ENCODE measurements at regions not wholly inside any gene's neighbourhood (a gene's known extent, or its start where the extent isn't known, plus 50 kb on each side); places are given as distances from the start of the nearest gene placed in this dataset.

DNA sequence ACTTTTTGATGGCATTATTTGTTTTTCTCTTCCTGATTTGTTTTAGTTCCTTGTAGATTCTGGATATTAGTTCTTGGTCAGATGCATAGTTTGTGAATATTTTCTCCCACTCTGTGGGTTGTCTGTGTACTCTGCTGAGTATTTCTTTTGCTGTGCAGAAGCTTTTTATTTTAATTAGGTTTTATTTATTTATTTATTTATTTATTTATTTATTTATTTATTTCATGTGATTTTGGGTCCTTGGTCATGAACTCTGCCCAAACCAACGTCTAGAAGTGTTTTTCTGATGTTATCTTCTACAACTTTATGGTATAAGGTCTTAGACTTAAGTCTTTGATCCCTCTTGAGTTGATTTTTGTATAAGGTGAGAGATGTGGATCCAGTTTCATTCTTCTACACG, 292.2 kb downstream of the CDH7 start:
- Histone ChIP-seq H3K79me2 (ENCODE audit: insufficient read depth, low read length) (no peaks in the 10 kb centered on the region), H2AFZ (ENCODE audit: low read length) (no peak overlapping the region), H3K36me3 (ENCODE audit: insufficient read depth, low read length) (no peaks in the 10 kb centered on the region), H3K4me3 (ENCODE audit: low read depth, low read length, poor library complexity, severe bottlenecking) (no peak overlapping the region), H3K4me2 (ENCODE audit: low read length) (no peak overlapping the region), H3K27ac (ENCODE audit: low read depth, low read length, poor library complexity, severe bottlenecking) (no peak overlapping the region), H3F3A (ENCODE audit: insufficient read depth, low read length) (no peaks in the 10 kb centered on the region), H3K4me1 (ENCODE audit: insufficient read depth, low read length, severe bottlenecking) (no peaks in the 10 kb centered on the region), H3K9me2 (ENCODE audit: low read depth, low read length) (no peaks in the 10 kb centered on the region), H3K27me3 (ENCODE audit: insufficient read depth, low read length) (no peaks in the 10 kb centered on the region), H3K9me3 (ENCODE audit: low read length) (no peaks in the 10 kb centered on the region), H4K20me1 (ENCODE audit: insufficient read depth, low read length) (no peaks in the 10 kb centered on the region), H3K9ac (ENCODE audit: low read length) (no peak overlapping the region)
- no peak for TF ChIP-seq EZH2 (IDR thresholded peaks at IDR 0.05; ENCODE audit: borderline replicate concordance, low read length)
- TF ChIP-seq, protein P1, sequence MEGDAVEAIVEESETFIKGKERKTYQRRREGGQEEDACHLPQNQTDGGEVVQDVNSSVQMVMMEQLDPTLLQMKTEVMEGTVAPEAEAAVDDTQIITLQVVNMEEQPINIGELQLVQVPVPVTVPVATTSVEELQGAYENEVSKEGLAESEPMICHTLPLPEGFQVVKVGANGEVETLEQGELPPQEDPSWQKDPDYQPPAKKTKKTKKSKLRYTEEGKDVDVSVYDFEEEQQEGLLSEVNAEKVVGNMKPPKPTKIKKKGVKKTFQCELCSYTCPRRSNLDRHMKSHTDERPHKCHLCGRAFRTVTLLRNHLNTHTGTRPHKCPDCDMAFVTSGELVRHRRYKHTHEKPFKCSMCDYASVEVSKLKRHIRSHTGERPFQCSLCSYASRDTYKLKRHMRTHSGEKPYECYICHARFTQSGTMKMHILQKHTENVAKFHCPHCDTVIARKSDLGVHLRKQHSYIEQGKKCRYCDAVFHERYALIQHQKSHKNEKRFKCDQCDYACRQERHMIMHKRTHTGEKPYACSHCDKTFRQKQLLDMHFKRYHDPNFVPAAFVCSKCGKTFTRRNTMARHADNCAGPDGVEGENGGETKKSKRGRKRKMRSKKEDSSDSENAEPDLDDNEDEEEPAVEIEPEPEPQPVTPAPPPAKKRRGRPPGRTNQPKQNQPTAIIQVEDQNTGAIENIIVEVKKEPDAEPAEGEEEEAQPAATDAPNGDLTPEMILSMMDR (IDR thresholded peaks at IDR 0.05; ENCODE audit: low read length), result no peak

- no peaks in the 10 kb centered on the region for H4K20me1 ChIP-seq (ENCODE audit: insufficient read depth, low read length)
- H3K9me3 ChIP-seq (ENCODE audit: low read length), result no peaks in the 10 kb centered on the region
- H3K4me1 ChIP-seq (ENCODE audit: insufficient read depth, low read length, severe bottlenecking), result no peaks in the 10 kb centered on the region
- no peaks in the 10 kb centered on the region for H3K27me3 ChIP-seq (ENCODE audit: insufficient read depth, low read length)
- no peak overlapping the region for H3K9ac ChIP-seq (ENCODE audit: low read length)
- no peaks in the 10 kb centered on the region for H3K9me2 ChIP-seq (ENCODE audit: low read depth, low read length)
- no peak overlapping the region for H3K4me2 ChIP-seq (ENCODE audit: low read length)
- no peak overlapping the region for H3K4me3 ChIP-seq (ENCODE audit: low read depth, low read length, poor library complexity, severe bottlenecking)
- no peak overlapping the region for H2AFZ ChIP-seq (ENCODE audit: low read length)
- H3F3A ChIP-seq (ENCODE audit: insufficient read depth, low read length), result no peaks in the 10 kb centered on the region
- H3K27ac ChIP-seq (ENCODE audit: low read depth, low read length, poor library complexity, severe bottlenecking), result no peak overlapping the region
- no peaks in the 10 kb centered on the region for H3K79me2 ChIP-seq (ENCODE audit: insufficient read depth, low read length)
- no peaks in the 10 kb centered on the region for H3K36me3 ChIP-seq (ENCODE audit: insufficient read depth, low read length)
- no peak for TF ChIP-seq EZH2 (IDR thresholded peaks at IDR 0.05; ENCODE audit: borderline replicate concordance, low read length)
- TF ChIP-seq, protein P1 (IDR thresholded peaks at IDR 0.05; ENCODE audit: low read length), result no peak
These were observed 263.2 kb downstream of the CDH7 start for GRCh38 chr18:66013969-66014368.

DNA sequence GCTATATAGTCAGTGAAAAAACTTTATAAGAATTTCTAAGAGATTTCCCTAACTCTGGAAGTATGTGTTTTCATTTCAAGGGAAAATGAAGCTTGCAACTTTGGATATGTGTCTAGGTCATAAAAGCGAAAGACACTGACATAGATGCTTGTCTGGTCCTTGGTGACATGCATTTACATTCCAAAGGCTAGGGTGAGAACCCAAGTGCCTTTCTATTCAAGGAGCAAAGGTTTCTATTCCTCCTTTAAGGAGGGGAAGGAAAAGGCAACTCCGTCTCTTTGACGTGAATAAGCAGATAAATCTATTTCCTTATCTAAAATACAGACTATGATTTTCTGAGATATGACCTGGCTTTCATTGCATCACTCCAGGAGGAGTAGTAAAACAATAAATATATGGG, 261.1 kb downstream of the CDH7 start:
- Histone ChIP-seq H3K79me2 (ENCODE audit: insufficient read depth, low read length) (no peaks in the 10 kb centered on the region), H3K9me2 (ENCODE audit: low read depth, low read length) (no peaks in the 10 kb centered on the region), H3K4me3 (ENCODE audit: low read depth, low read length, poor library complexity, severe bottlenecking) (no peak overlapping the region), H3K27me3 (ENCODE audit: insufficient read depth, low read length) (no peaks in the 10 kb centered on the region), H3F3A (ENCODE audit: insufficient read depth, low read length) (no peaks in the 10 kb centered on the region), H3K36me3 (ENCODE audit: insufficient read depth, low read length) (no peaks in the 10 kb centered on the region), H3K9ac (ENCODE audit: low read length) (no peak overlapping the region), H3K27ac (ENCODE audit: low read depth, low read length, poor library complexity, severe bottlenecking) (no peak overlapping the region), H4K20me1 (ENCODE audit: insufficient read depth, low read length) (no peaks in the 10 kb centered on the region), H3K9me3 (ENCODE audit: low read length) (no peaks in the 10 kb centered on the region), H2AFZ (ENCODE audit: low read length) (no peak overlapping the region), H3K4me2 (ENCODE audit: low read length) (no peak overlapping the region), H3K4me1 (ENCODE audit: insufficient read depth, low read length, severe bottlenecking) (no peaks in the 10 kb centered on the region)
- no peak for TF ChIP-seq EZH2 (IDR thresholded peaks at IDR 0.05; ENCODE audit: borderline replicate concordance, low read length)
- TF ChIP-seq, protein P1 (IDR thresholded peaks at IDR 0.05; ENCODE audit: low read length), result no peak

Data from OCI-LY1 (cell line).